Endodermal cell (in vitro differentiated cells): ENCODE measurements at regions not wholly inside any gene's neighbourhood (a gene's known extent, or its start where the extent isn't known, plus 50 kb on each side); places are given as distances from the start of the nearest gene placed in this dataset.
"Not testable (repeated sequence)": the region's sequence is repeated elsewhere in the genome, so short reads cannot be mapped to it uniquely, and the experiment has no call there.

ENCODE experiments used
- DNase-seq: peaks from one replicate; pipeline ENCODE4 v3.0.0-alpha.2; 2017
- H3K27ac ChIP-seq: 2 replicates; pipeline ENCODE4 v1.5.1; 2013; ENCODE audit warnings: mild to moderate bottlenecking, low read depth, low read length, moderate library complexity
- H3K27me3 ChIP-seq: 2 replicates; pipeline ENCODE4 v1.6.1; 2013; ENCODE audit warnings: mild to moderate bottlenecking, low read length, moderate library complexity; ENCODE audit not compliant: insufficient read depth, control insufficient read depth, poor library complexity, severe bottlenecking
- H3K36me3 ChIP-seq: 2 replicates; pipeline ENCODE4 v1.7.0; 2013; ENCODE audit warnings: mild to moderate bottlenecking, low read length, moderate library complexity; ENCODE audit not compliant: control insufficient read depth, insufficient read depth
- H3K4me1 ChIP-seq: one replicate; pipeline ENCODE4 v1.7.0; 2013; ENCODE audit warnings: low read length; ENCODE audit not compliant: control insufficient read depth, insufficient read depth
- H3K4me3 ChIP-seq: 2 replicates; pipeline ENCODE4 v1.5.1; 2013; ENCODE audit warnings: mild to moderate bottlenecking, low read length, moderate library complexity
- H3K9ac ChIP-seq: 2 replicates; pipeline ENCODE4 v1.6.1; 2013; ENCODE audit warnings: mild to moderate bottlenecking, low read length, moderate library complexity; ENCODE audit not compliant: poor library complexity, severe bottlenecking; ENCODE audit errors: extremely low read depth
- H3K9me3 ChIP-seq: 2 replicates; pipeline ENCODE4 v1.6.1; 2013; ENCODE audit warnings: mild to moderate bottlenecking, low read length, moderate library complexity; ENCODE audit not compliant: control insufficient read depth
- H3K27ac Mint-ChIP-seq: 2 replicates; pipeline ENCODE4 v1.8.0; 2020; ENCODE audit warnings: mixed read lengths
- H3K27me3 Mint-ChIP-seq: 2 replicates; pipeline ENCODE4 v1.8.0; 2021; ENCODE audit warnings: mild to moderate bottlenecking, mixed read lengths; ENCODE audit not compliant: insufficient read depth
- H3K36me3 Mint-ChIP-seq: 2 replicates; pipeline ENCODE4 v1.8.0; 2020; ENCODE audit warnings: low read depth, mixed read lengths
- H3K4me1 Mint-ChIP-seq: 2 replicates; pipeline ENCODE4 v1.8.0; 2020; ENCODE audit warnings: mixed read lengths
- H3K4me3 Mint-ChIP-seq: 2 replicates; pipeline ENCODE4 v1.8.0; 2020; ENCODE audit warnings: mild to moderate bottlenecking, moderate library complexity, mixed read lengths
- H3K9me3 Mint-ChIP-seq: 2 replicates; pipeline ENCODE4 v1.8.0; 2020; ENCODE audit warnings: mild to moderate bottlenecking, mixed read lengths
- CTCF ChIP-seq: fragments of 200-600 bp; sonication (generic); conservative IDR thresholded peaks from 2 replicates; pipeline ENCODE4 v1.5.0; 2021; ENCODE audit warnings: antibody characterized with exemption, mild to moderate bottlenecking
- WGBS, 2 experiments: methylation state at CpG; one replicate each; pipeline versions ENCODE4 v1.1.5 to v1.1.7; 2013; ENCODE audit warnings: missing lambda C conversion rate in 2 of 2, mixed read lengths in 1 of 2; ENCODE audit not compliant: insufficient coverage in 1 of 2, insufficient read length in 1 of 2; 5-methylcytosine and 5-hydroxymethylcytosine counted together

GRCh38 chr11:87589082-87589481 is 551.3 kb downstream of the TMEM135 start:
- Mint-ChIP-seq H3K36me3 (no peaks in the 10 kb centered on the region), H3K9me3 (peaks cover 21% of the 10 kb centered on the region), H3K27me3 (no peaks in the 10 kb centered on the region), H3K27ac (no peak overlapping the region), H3K4me3 (no peak overlapping the region), H3K4me1 (no peaks in the 10 kb centered on the region)
- H3K4me3 ChIP-seq = no peak overlapping the region
- H3K27me3 ChIP-seq = no peaks in the 10 kb centered on the region
- H3K27ac ChIP-seq = no peak overlapping the region
- 89 to 97% methylated on average over 3 of the region's 3 CpGs for WGBS, 2 experiments
- H3K9ac ChIP-seq = no peak overlapping the region
- no peak for TF ChIP-seq CTCF
- no peaks in the 10 kb centered on the region for H3K36me3 ChIP-seq
- no peaks in the 10 kb centered on the region for H3K4me1 ChIP-seq
- no peaks in the 10 kb centered on the region for H3K9me3 ChIP-seq
- no peak for DNase-seq

GRCh38 chr11:87585613-87586012 is 547.9 kb downstream of the TMEM135 start:
- H3K27ac ChIP-seq, H3K4me3 ChIP-seq, H3K27me3 Mint-ChIP-seq, H3K36me3 Mint-ChIP-seq, H3K4me1 ChIP-seq, H3K36me3 ChIP-seq, H3K27ac Mint-ChIP-seq, H3K9ac ChIP-seq, H3K9me3 ChIP-seq, H3K27me3 ChIP-seq, H3K4me1 Mint-ChIP-seq, DNase-seq, H3K4me3 Mint-ChIP-seq, H3K9me3 Mint-ChIP-seq: not testable (repeated sequence)
- 40 to 76% methylated on average over 1 of the region's 1 CpG for WGBS, 2 experiments

GRCh38 chr11:87583931-87584330 is 546.2 kb downstream of the TMEM135 start:
- Mint-ChIP-seq H3K4me3 (no peak overlapping the region), H3K4me1 (no peaks in the 10 kb centered on the region), H3K36me3 (no peaks in the 10 kb centered on the region), H3K27me3 (no peaks in the 10 kb centered on the region), H3K9me3 (peaks cover 7% of the 10 kb centered on the region), H3K27ac (no peak overlapping the region)
- H3K4me3 ChIP-seq = no peak overlapping the region
- no peaks in the 10 kb centered on the region for H3K9me3 ChIP-seq
- no peak overlapping the region for H3K9ac ChIP-seq
- DNase-seq = no peak
- H3K4me1 ChIP-seq = no peaks in the 10 kb centered on the region
- no peak overlapping the region for H3K27ac ChIP-seq
- no peak for TF ChIP-seq CTCF
- 96 to 100% methylated on average over 1 to 2 of the region's 2 CpGs for WGBS, 2 experiments
- H3K27me3 ChIP-seq = no peaks in the 10 kb centered on the region
- H3K36me3 ChIP-seq = no peaks in the 10 kb centered on the region

- Histone ChIP-seq H3K4me3 (no peak overlapping the region), H3K27me3 (no peaks in the 10 kb centered on the region), H3K36me3 (no peaks in the 10 kb centered on the region), H3K4me1 (no peaks in the 10 kb centered on the region), H3K9me3 (no peaks in the 10 kb centered on the region), H3K9ac (no peak overlapping the region), H3K27ac (no peak overlapping the region)
- Mint-ChIP-seq H3K9me3 (no peaks in the 10 kb centered on the region), H3K36me3 (no peaks in the 10 kb centered on the region), H3K4me3 (no peak overlapping the region), H3K27me3 (no peaks in the 10 kb centered on the region), H3K4me1 (peaks cover 14% of the 10 kb centered on the region), H3K27ac (no peak overlapping the region)
- no peak for DNase-seq
- no peak for TF ChIP-seq CTCF
These were observed 537.4 kb downstream of the TMEM135 start for GRCh38 chr11:87575088-87575487.
